NCI-H2029 (cell line): ENCODE measurements at regions not wholly inside any gene's neighbourhood (a gene's known extent, or its start where the extent isn't known, plus 50 kb on each side); places are given as distances from the start of the nearest gene placed in this dataset.
A peak's percentile ranks its signal among the peaks of the same experiment; 100 is the strongest.

ENCODE experiments used
- DNase-seq: peaks from one replicate; lab custom pipeline; 2025; lab: John Stamatoyannopoulos, UW

GRCh38 chr2:234438305-234438977 lies 58.4 kb downstream of the ARL4C start:
- no peak for DNase-seq

GRCh38 chr2:234437642-234438304 lies 59.1 kb downstream of the ARL4C start:
- DNase-seq, result peak; percentile 87

GRCh38 chr2:234436482-234436837 lies 60.4 kb downstream of the ARL4C start:
- DNase-seq, result no peak

- no peak for DNase-seq
These were observed 60.9 kb downstream of the ARL4C start for GRCh38 chr2:234435836-234436481.

- no peak for DNase-seq
These were observed 63.7 kb downstream of the ARL4C start for GRCh38 chr2:234433201-234433600.

- DNase-seq, result no peak
These were observed 66.0 kb downstream of the ARL4C start for GRCh38 chr2:234430871-234431270.

- no peak for DNase-seq
These were observed 67.6 kb downstream of the ARL4C start for GRCh38 chr2:234429265-234429664.

GRCh38 chr2:234427081-234428061 lies 69.5 kb downstream of the ARL4C start:
- no peak for DNase-seq

GRCh38 chr2:234426616-234427015 lies 70.3 kb downstream of the ARL4C start:
- no peak for DNase-seq

- DNase-seq, result no peak
These were observed 71.0 kb downstream of the ARL4C start for GRCh38 chr2:234425639-234426603.

- DNase-seq, result no peak
These were observed 73.0 kb downstream of the ARL4C start for GRCh38 chr2:234423884-234424283.

GRCh38 chr2:234422981-234423431 lies 73.9 kb downstream of the ARL4C start:
- DNase-seq, result no peak

GRCh38 chr2:234422273-234422732 lies 74.6 kb downstream of the ARL4C start:
- DNase-seq, result no peak

- DNase-seq, result no peak
These were observed 76.5 kb downstream of the ARL4C start for GRCh38 chr2:234420408-234420807.

- DNase-seq, result no peak
These were observed 77.2 kb downstream of the ARL4C start for GRCh38 chr2:234419726-234420125.

GRCh38 chr2:234415706-234416105 lies 81.2 kb downstream of the ARL4C start:
- DNase-seq, result no peak

- peak; percentile 6 for DNase-seq
These were observed 82.3 kb downstream of the ARL4C start for GRCh38 chr2:234414596-234414995.

GRCh38 chr2:234412726-234413125 lies 84.2 kb downstream of the ARL4C start:
- DNase-seq, result peak; percentile 57

GRCh38 chr2:234411793-234412192 lies 85.1 kb downstream of the ARL4C start:
- DNase-seq, result no peak

GRCh38 chr2:234410526-234410925 lies 86.4 kb downstream of the ARL4C start:
- no peak for DNase-seq

- no peak for DNase-seq
These were observed 87.3 kb downstream of the ARL4C start for GRCh38 chr2:234409590-234409989.
